ENCODE measurements at regions not wholly inside any gene's neighbourhood (a gene's known extent, or its start where the extent isn't known, plus 50 kb on each side); places are given as distances from the start of the nearest gene placed in this dataset.
"Not testable (repeated sequence)": the region's sequence is repeated elsewhere in the genome, so short reads cannot be mapped to it uniquely, and the experiment has no call there.

DNA sequence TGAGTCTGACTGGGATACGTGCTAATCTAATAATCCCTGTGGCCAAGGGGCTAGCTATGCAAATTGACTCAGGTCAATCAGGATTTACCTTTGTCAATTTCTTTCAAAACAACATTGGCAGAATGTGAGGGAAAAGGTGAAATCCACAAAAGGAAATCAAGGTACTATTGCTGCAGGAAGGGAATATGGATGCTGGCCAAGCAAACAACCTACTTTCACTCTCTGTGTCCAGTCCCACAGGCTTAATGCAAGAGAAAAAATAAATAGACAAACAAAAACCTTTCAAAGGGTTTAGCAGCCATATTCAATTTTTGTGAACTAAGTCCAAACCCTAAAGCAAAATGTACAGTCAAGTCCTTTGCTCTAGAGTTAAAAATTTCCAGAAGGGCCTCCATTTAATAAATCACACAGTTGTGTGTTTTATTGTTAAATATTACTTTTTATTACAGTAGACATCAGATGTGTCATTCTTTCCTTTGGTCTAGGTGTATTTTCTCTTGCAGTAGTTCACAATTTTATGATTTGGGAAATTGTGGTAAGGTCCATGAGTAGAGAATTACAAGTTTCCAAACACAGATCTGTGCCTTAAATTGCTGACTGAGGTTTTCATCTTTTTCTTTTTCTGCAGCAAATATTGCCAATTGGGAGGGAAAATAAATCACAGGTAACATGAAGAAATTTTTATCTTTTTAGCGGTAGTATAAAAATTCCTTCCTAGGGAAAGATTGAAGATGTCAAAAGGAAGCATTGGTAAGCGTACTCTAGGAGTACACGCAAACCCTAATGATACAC lies 309.1 kb downstream of the DMAC1 start:
- FAIRE-seq (no peak), DNase-seq (ENCODE audit: extremely low spot score, insufficient read length, low read depth) (no peak)

DNA sequence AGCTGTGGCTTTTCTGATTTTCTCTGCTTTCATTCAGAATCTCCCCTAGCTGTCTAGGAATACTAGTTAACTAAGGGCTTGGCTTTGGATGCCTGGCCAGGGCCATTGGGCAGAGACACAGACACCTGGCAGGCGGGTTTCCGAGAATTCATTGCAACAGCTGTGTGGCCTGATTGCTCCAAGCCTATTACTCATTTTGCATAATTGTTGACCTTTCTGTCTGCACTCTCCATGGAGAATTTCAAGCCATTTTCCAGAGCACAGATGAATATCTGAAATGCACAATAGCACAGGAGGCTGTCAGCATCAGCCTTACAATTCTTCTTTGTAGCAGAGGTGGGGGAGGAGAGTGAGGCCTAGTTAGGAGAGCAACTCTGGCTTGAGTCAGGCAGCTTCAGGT lies 310.5 kb downstream of the DMAC1 start:
- no peak for FAIRE-seq
- DNase-seq (ENCODE audit: extremely low spot score, insufficient read length, low read depth) = no peak

DNA sequence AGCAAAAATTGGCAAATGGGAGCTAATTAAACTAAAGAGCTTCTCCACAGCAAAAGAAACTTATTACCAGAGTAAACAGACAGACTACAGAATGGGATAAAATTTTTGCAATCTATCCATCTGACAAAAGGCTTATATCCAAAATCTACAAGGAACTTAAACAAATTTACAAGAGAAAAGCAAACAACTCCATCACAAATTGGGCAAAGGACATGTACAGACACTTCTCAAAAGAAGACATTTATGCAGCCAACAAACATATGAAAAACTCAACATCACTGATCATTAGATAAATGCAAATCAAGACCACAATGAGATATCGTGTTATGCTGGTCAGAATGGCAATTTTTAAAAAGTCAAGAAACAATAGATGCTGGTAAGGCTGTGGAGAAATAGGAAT lies 315.6 kb downstream of the DMAC1 start:
- not testable (repeated sequence) for DNase-seq (ENCODE audit: extremely low spot score, insufficient read length, low read depth); FAIRE-seq

DNA sequence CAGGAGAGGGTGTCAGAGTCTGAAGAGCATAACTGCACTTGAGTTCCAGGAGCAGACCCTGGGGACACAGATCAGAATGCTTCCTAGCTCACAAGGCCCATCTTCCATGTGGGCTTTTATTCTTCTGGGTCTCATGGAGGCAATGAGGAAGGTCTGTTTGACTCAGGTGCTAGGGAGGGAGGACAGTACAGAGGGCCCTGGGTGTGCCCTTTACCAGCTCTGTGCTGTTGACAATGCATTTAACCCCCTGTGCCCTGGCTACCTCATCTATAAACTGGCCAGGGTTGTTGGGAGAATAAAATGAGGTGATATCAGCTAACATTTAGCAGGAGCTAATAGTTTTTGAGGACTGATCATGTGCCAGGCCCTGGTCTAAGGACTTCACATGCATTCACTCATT lies 318.0 kb downstream of the DMAC1 start:
- no peak for DNase-seq (ENCODE audit: extremely low spot score, insufficient read length, low read depth)
- FAIRE-seq = no peak

DNA sequence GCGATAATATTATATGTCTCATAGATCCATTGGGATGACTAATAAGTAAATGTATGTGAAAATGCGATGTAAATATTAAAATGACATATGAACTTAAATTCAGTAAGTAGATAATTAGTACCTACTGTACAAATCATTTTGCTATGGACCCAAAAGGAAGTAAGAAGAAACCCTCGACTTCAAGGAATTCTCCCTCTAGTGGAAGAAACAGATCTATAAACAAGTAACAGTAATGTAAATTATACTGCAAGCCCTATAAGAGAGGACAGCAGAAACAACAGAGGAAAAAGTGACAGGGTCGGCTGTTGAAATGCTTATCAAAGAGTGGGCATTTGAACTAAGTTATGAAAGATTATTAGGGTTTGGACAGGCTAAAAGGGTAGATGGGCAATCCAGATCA lies 320.3 kb downstream of the DMAC1 start:
- DNase-seq (ENCODE audit: extremely low spot score, insufficient read length, low read depth) = no peak

DNA sequence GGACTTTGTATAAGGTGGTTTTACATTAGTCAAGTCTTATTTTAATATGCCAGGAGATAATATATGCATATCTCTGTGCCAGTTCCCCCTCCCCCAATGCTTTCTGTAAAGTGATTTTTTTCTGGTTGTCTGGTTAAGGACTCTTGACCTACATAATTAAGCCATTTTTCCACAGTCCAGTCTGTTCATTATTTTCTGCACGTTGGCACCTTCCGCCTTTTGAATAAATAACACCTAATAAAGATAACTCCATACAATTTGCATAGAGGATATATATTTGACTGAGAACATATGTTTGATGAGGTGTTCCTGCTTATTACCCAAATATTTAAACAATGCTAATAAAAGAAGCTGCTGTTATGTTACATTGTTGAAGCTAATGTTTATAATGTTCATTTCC lies 320.9 kb downstream of the DMAC1 start:
- DNase-seq (ENCODE audit: extremely low spot score, insufficient read length, low read depth) (no peak), FAIRE-seq (no peak)

More for the DNA sequence above, 320.3 kb downstream of the DMAC1 start:
- no peak for FAIRE-seq

DNA sequence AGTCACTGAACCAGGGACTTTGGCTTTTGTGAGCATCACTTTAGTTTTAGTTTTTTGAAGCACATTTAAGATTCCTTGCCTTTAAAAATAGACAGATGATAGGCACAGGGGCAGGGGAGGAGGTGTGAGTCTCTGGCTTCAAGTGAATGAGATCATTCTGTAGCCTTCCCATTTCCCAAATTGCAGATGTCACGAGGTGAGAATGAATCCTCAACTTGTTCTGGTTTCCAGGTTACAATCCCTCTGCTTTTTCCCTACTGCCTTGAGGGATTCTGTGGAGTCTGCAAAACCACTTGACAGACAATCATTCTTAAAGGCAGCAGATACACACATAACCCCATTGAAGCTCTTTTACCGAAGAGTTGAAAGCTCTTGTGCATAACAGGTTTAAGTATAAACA lies 332.4 kb downstream of the DMAC1 start:
- FAIRE-seq = no peak
- DNase-seq (ENCODE audit: extremely low spot score, insufficient read length, low read depth) = no peak

DNA sequence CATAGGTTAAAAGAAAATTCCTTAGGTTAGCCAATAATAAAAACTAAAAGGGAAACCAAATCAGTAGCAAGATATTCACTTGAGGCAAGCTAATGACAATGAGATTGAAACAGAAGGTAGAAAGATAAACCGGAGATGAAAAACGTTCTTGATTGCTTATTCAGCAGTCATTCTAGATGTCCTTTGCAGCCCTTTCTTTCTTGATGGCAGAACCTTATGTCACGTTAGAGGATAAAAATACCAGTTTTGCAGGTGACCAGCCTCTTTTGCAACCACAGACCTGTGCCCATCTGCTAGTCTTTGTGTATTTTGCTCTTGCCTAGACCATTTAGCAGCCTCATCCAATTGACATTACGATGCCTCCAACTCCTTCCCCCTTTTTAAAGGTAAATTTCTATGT lies 337.8 kb downstream of the DMAC1 start:
- DNase-seq (ENCODE audit: extremely low spot score, insufficient read length, low read depth) (no peak), FAIRE-seq (no peak)

DNA sequence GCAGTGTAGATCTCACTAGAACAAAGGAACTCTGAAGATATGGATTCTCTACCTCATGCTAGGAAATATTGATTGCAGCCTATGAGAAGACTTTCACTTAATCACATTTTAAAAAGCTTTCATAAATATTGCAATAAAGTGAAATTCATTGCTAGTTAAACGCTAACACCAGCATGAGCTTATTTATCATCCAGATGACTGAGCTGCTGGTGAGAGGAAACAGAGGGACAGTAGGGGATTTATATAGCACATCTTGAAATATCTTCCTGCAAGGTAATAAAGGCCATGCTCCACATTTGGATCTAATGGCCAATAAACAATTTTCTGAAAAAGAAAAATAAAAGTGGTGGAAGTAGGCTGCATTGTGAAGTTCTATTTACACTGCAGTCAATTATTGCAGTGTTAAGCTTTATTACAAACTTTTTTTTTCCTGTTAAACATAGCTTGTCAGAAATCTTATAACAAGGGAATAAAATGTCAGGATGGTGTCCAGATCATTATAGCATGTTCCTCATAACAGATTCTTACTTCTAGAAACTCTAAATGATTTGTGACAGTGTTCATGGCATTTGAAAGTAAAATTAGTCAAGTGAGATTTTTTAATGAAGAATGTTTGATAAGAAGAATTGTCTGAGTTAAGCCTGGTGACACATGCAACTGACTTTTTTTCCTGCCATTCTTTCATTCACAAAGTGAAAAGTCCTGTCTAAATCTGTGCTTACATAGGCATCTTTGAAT lies 342.6 kb downstream of the DMAC1 start:
- DNase-seq (ENCODE audit: extremely low spot score, insufficient read length, low read depth) = no peak
- no peak for FAIRE-seq

DNA sequence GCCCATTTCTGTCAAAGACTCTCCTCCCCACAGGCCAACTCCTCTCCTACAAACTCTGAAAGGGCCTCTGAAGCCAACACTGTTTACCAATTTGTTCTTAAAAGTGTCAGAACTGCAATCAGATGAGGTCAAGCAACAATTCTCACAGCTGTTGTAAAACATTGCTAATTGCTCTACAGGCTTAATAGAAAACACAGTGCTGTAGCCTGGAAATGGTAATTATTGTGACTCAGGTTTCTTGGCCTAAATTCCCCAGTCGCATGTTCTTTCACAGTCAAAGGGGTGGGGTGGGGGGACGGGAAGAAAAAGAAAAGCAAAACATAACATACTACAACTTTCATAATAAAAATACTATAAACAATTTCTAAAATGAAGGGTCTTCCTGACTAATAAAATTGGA lies 343.2 kb downstream of the DMAC1 start:
- FAIRE-seq = no peak
- no peak for DNase-seq (ENCODE audit: extremely low spot score, insufficient read length, low read depth)

DNA sequence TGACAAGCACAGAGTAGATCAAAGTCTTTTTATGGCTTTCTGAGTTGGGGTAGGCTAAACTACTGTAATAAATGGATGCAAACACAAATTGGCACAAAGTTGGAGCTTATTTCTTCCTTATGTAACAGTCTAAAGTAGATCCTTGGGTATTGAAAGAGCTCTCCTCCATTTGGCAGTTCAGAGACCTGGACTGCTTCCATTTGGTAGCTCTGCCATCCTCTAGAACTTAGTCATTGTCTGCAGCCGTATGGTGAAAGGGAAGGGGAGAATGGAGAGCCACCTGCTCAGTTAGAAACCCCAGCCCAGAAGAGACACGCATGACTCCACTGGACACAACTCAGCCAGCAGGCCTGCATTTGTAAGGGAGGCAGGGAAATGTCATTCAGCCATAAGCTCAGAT lies 345.0 kb downstream of the DMAC1 start:
- no peak for FAIRE-seq
- DNase-seq (ENCODE audit: extremely low spot score, insufficient read length, low read depth) = no peak

DNA sequence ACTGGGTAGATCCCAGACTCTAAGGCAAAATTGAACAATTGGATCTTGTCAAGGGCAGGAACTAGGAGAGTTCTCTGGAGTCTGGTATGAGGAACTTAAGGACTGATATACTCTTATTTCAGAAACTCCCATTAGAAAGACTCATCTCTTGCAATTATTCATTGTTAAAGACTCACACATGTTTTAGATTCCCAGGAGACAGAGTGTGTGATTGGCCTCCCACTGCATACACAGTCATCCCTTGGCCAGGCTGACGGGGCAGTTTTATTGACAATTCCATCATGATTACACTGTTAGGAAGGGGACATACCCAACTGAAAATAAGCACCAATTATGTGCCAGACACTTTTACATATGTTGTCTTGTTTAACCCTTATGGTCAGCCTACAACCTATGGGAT lies 347.2 kb downstream of the DMAC1 start:
- DNase-seq (ENCODE audit: extremely low spot score, insufficient read length, low read depth) = no peak
- no peak for FAIRE-seq

DNA sequence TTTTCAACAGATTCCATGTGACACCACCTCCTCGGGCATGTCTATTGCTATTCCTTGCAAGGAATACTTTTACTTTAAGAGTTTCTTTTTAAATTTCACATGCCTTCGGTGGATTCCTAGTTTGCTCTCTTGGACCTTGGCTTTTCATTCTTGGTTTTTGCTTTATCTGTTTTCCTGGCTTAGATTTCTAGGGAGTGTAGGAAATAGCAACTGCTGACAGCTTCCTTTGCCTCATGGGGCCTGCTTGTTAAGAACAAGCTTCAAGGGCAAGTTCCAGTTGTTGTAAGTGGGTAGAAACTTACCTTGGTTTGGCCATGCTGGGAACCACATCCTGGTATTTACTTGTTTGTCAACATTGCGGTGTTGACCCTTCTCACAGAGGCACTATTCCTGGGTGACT lies 348.5 kb downstream of the DMAC1 start:
- FAIRE-seq (no peak), DNase-seq (ENCODE audit: extremely low spot score, insufficient read length, low read depth) (no peak)

DNA sequence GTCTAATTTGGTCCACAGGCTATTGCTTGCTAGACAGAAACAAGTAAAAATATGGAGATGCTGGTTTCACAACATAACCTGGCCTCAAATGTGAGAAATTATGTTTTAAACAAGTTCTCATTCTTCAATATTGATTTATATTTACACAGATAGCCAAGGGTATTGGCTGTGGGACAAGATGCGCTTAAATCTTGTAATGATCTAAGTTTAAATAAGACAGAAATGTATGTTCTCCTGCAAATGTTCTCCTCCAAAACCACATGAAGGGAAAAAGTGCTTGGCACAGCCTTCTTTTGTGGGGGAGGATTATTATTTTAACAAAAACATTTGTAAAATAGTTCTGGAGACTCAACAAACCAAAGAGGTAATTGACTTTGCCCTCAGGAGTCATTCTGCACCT lies 356.0 kb downstream of the DMAC1 start:
- DNase-seq (ENCODE audit: extremely low spot score, insufficient read length, low read depth) (no peak), FAIRE-seq (no peak)

DNA sequence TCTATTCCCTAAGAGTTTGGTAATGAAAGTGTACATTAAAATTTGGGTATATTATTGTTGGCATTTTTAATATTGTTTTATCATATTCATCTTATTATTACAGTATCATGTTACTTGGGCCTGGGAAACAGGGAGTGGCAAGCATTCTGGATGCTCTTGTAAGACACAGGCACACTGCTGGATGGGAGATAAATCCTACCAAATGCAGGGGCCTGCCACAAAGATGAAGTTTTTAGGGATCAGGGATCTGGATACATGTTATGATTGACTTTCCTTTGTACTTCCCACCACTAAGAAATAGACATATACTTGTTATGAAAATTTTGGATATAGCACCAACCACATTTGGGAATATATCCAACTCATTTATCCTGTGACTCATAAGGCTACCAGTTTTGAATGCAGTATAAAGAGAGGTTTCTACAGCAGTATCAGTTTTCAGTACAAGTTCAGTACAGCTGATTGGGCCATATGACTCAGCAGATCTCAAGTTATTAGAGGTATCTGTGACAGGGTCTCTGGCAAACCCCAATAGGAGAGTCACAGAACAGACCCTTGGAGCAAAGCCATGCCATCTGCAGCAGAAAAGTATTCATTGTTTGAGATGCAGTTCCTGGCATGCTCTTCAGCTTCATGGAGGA lies 360.1 kb downstream of the DMAC1 start:
- no peak for DNase-seq (ENCODE audit: extremely low spot score, insufficient read length, low read depth)
- FAIRE-seq = no peak

DNA sequence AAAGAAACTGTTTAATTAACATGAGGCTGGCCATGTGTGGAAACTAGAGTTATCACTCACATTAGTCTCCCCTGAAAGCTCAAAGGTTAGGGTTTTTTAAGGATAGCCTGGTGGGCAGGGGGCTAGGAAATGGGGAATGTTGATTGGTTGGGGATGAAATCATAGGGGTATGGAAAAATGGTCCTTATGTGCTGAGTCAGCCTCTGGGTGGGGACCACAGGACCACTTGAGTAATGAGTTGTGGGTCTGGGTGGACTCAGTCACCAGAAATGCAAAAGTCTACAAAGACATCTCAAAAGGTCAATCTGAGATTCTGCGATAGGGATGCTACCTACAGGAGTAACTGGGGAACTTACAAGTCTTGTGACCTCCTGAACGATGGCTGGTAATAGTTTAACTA lies 362.8 kb downstream of the DMAC1 start:
- FAIRE-seq = no peak

DNA sequence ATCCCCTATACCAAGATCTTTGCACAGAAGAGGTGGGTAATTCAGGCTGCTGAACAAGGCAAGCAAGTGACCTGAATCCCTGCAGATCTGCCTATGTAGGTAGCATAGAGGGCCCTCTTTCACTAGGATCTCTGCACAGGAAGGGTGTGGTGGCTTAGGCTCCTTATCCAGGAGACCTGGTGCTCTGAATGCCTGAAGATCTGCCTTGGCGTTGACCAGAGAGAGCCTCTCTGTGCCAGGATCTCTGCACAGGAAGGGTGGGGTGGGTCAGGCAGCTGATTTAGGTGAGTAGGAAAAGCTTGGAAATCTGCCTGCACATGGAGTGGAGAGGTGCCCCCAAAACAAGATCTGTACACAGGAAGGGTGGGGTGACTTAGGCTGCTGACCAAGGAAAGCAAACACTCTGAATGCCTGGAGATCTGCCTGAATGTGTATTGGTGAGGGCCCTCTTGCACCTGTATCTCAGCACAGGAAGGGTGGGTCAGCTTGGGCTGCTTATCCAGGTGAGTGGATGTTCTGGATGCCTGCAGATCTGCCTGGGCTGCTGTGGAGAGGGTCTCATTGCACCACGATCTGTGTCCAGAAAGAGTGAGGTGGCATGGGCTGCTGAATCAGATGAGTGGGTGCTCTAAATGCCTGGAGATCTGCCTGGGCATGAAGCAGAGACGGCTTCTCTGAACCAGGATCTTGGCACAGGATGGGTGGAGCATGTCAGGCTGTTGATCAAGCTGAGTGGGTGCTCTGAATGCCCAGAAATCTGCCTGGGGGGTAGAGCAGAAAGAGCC lies 365.9 kb downstream of the DMAC1 start:
- DNase-seq (ENCODE audit: extremely low spot score, insufficient read length, low read depth) = no peak
- FAIRE-seq = no peak

More for the DNA sequence above, 362.8 kb downstream of the DMAC1 start:
- DNase-seq (ENCODE audit: extremely low spot score, insufficient read length, low read depth) = no peak

DNA sequence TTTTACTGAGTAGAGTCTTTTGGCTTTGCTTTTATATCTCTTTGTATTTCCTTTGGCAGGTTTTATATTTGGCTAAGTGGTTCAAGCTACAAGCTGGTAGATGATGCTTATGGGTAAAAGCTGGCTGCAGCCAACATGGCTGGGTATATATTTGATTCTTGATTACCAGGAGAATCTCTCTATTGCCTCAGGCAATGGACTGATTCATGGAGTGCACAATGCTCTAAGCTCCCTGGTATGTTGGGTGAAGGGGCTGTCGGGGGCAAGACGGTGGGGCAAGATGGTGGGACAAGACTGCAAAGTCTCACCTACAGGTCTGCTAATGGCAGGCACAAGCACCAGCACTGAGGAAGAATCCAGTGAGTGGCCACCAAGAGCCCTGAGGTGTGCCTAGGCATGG lies 366.6 kb downstream of the DMAC1 start:
- no peak for DNase-seq (ENCODE audit: extremely low spot score, insufficient read length, low read depth)
- FAIRE-seq = no peak

DNA sequence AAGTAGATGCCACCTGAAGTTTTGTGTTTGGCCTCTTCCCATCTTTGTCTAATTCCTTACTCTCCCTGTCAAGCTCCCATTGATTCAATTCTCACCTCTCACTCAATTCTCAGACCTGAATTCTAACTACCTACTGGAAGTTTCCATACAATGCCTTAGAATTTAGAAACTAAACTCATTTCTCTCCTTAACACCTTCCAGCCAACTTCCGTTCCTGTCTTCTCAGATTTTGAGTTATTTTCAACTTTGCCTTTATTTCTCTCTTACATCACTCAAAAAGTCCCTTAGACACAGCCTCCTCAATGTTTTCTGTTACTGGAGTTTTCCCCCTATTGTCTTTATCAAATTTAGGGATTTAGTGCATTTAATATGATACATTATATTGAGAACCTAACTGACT lies 382.2 kb downstream of the DMAC1 start:
- not testable (repeated sequence) for FAIRE-seq; DNase-seq (ENCODE audit: extremely low spot score, insufficient read length, low read depth)

DNA sequence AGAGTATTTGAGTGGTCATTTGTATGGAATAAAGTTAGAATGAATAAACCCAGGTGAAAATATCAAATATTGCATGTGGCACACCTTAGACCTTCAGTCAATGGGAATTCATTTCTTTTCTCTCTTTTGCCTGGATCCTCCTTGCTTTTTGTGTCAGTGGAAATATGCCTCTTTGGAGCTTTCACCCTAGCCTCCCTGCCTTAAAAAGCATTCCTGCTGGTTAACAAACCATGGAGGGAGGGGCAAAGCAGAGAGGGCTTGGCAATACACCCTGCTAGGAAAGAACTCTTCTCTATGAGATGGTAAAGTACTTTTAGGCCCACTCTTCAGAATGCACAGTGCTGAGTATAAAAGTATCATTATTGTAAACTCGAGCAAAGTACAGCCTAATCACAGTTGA lies 383.7 kb downstream of the DMAC1 start:
- FAIRE-seq (no peak), DNase-seq (ENCODE audit: extremely low spot score, insufficient read length, low read depth) (no peak)
